H9 (cell line): ENCODE measurements at regions not wholly inside any gene's neighbourhood (a gene's known extent, or its start where the extent isn't known, plus 50 kb on each side); places are given as distances from the start of the nearest gene placed in this dataset.

ENCODE experiments used
- DNase-seq: peaks from one replicate; pipeline ENCODE4 v3.0.0-alpha.2; 2017
- H2AFZ ChIP-seq: one replicate; pipeline ENCODE4 v1.6.1; 2013; ENCODE audit warnings: mild to moderate bottlenecking, low read length, control low read depth, moderate library complexity
- H2AK5ac ChIP-seq: 2 replicates; pipeline ENCODE4 v1.6.1; 2013; ENCODE audit warnings: low read length, control low read depth, mixed read lengths; ENCODE audit not compliant: insufficient read length
- H2BK120ac ChIP-seq: one replicate; pipeline ENCODE4 v1.6.1; 2013; ENCODE audit warnings: low read depth, mild to moderate bottlenecking, low read length, control low read depth, inconsistent platforms; ENCODE audit not compliant: poor library complexity, severe bottlenecking
- H2BK12ac ChIP-seq: 2 replicates; pipeline ENCODE4 v1.6.1; 2013; ENCODE audit warnings: low read length, control low read depth, mixed read lengths, low read depth; ENCODE audit not compliant: insufficient read length
- H2BK15ac ChIP-seq: 2 replicates; pipeline ENCODE4 v1.6.1; 2013; ENCODE audit warnings: low read depth, low read length, control low read depth
- H2BK20ac ChIP-seq: one replicate; pipeline ENCODE4 v1.6.1; 2013; ENCODE audit warnings: low read depth, mild to moderate bottlenecking, low read length, control low read depth, inconsistent platforms; ENCODE audit not compliant: poor library complexity, severe bottlenecking
- H2BK5ac ChIP-seq: 2 replicates; pipeline ENCODE4 v1.6.1; 2013; ENCODE audit warnings: low read length, control low read depth, mixed read lengths; ENCODE audit not compliant: insufficient read length
- H3K14ac ChIP-seq: 2 replicates; pipeline ENCODE4 v1.6.1; 2013; ENCODE audit warnings: low read length, control low read depth; ENCODE audit not compliant: insufficient read depth
- H3K18ac ChIP-seq: 2 replicates; pipeline ENCODE4 v1.6.1; 2013; ENCODE audit warnings: low read depth, mild to moderate bottlenecking, mixed read lengths, low read length, control low read depth; ENCODE audit not compliant: insufficient read length
- H3K23ac ChIP-seq: 2 replicates; pipeline ENCODE4 v1.6.1; 2013; ENCODE audit warnings: low read length, control low read depth, mixed read lengths, low read depth; ENCODE audit not compliant: insufficient read length
- H3K23me2 ChIP-seq: 2 replicates; pipeline ENCODE4 v1.6.1; 2013; ENCODE audit warnings: low read depth, mild to moderate bottlenecking, mixed read lengths, low read length, control low read depth; ENCODE audit not compliant: insufficient read length, poor library complexity, severe bottlenecking
- H3K27ac ChIP-seq: 2 replicates; pipeline ENCODE4 v1.5.1; 2013; ENCODE audit warnings: low read length, control low read depth, mixed read lengths, low read depth; ENCODE audit not compliant: insufficient read length
- H3K27me3 ChIP-seq: 2 replicates; pipeline ENCODE4 v1.6.1; 2013; ENCODE audit warnings: low read length, control low read depth, inconsistent platforms; ENCODE audit not compliant: insufficient read depth
- H3K4ac ChIP-seq: 2 replicates; pipeline ENCODE4 v1.6.1; 2013; ENCODE audit warnings: low read depth, mild to moderate bottlenecking, control low read depth, inconsistent platforms, low read length, moderate library complexity
- H3K4me1 ChIP-seq: 2 replicates; pipeline ENCODE4 v1.6.1; 2013; ENCODE audit warnings: low read length, control low read depth, inconsistent platforms; ENCODE audit not compliant: insufficient read depth
- H3K4me2 ChIP-seq: 2 replicates; pipeline ENCODE4 v1.6.1; 2013; ENCODE audit warnings: low read length, control low read depth, mixed read lengths; ENCODE audit not compliant: insufficient read length, insufficient read depth
- H3K56ac ChIP-seq: 2 replicates; pipeline ENCODE4 v1.6.1; 2013; ENCODE audit warnings: low read depth, mild to moderate bottlenecking, mixed read lengths, low read length, control low read depth; ENCODE audit not compliant: insufficient read length
- H3K79me1 ChIP-seq: 2 replicates; pipeline ENCODE4 v1.6.1; 2013; ENCODE audit warnings: low read depth, mild to moderate bottlenecking, moderate library complexity, low read length, control low read depth, inconsistent platforms; ENCODE audit not compliant: insufficient read depth, poor library complexity, severe bottlenecking
- H3K79me2 ChIP-seq: 2 replicates; pipeline ENCODE4 v1.6.1; 2013; ENCODE audit warnings: low read length, control low read depth, inconsistent platforms; ENCODE audit not compliant: insufficient read depth
- H3K9ac ChIP-seq: 2 replicates; pipeline ENCODE4 v1.6.1; 2013; ENCODE audit warnings: low read length, control low read depth, mixed read lengths; ENCODE audit not compliant: insufficient read length; ENCODE audit errors: extremely low read depth
- H3K9me3 ChIP-seq: one replicate; pipeline ENCODE4 v1.6.1; 2013; ENCODE audit warnings: low read depth, low read length, inconsistent platforms; ENCODE audit not compliant: control insufficient read depth
- H3T11ph ChIP-seq: one replicate; pipeline ENCODE4 v1.6.1; 2013; ENCODE audit warnings: mild to moderate bottlenecking, low read length, control low read depth, inconsistent platforms
- H4K20me1 ChIP-seq: one replicate; pipeline ENCODE4 v1.6.1; 2013; ENCODE audit not compliant: control insufficient read depth, insufficient read length, insufficient read depth
- H4K5ac ChIP-seq: 2 replicates; pipeline ENCODE4 v1.6.1; 2013; ENCODE audit warnings: low read depth, mild to moderate bottlenecking, mixed read lengths, low read length, control low read depth; ENCODE audit not compliant: insufficient read length
- H4K8ac ChIP-seq: replicated peaks from 2 replicates; pipeline ENCODE4 v1.6.1; 2013; ENCODE audit warnings: low read length, control low read depth, mixed read lengths, low read depth; ENCODE audit not compliant: insufficient read length
- H4K91ac ChIP-seq: 2 replicates; pipeline ENCODE4 v1.6.1; 2013; ENCODE audit warnings: low read depth, mild to moderate bottlenecking, moderate library complexity, mixed read lengths, low read length, control low read depth; ENCODE audit not compliant: insufficient read length
- H3K27ac Mint-ChIP-seq, 3 experiments: 2 replicates in 2 of 3; 3 replicates in 1 of 3; pipeline ENCODE4 v1.8.0; 2020 to 2021; ENCODE audit warnings: mixed read lengths in 3 of 3, mild to moderate bottlenecking in 1 of 3, moderate library complexity in 1 of 3
- H3K27me3 Mint-ChIP-seq: 2 replicates; pipeline ENCODE4 v1.8.0; 2021; ENCODE audit warnings: low read depth, mild to moderate bottlenecking, moderate library complexity, mixed read lengths
- H3K36me3 Mint-ChIP-seq, 3 experiments: 2 replicates in 2 of 3; 3 replicates in 1 of 3; pipeline ENCODE4 v1.8.0; 2020 to 2021; ENCODE audit warnings: low read depth in 3 of 3, mixed read lengths in 3 of 3; ENCODE audit not compliant: insufficient read depth in 1 of 3
- H3K4me1 Mint-ChIP-seq, 2 experiments: 2 replicates each; pipeline ENCODE4 v1.8.0; 2020; ENCODE audit warnings: mixed read lengths in 2 of 2
- H3K4me3 Mint-ChIP-seq, 2 experiments: 2 replicates in 1 of 2; 3 replicates in 1 of 2; pipeline ENCODE4 v1.8.0; 2020 to 2021; ENCODE audit warnings: mild to moderate bottlenecking in 2 of 2, mixed read lengths in 2 of 2, moderate library complexity in 1 of 2
- H3K9me3 Mint-ChIP-seq, 2 experiments: 2 replicates in 1 of 2; 3 replicates in 1 of 2; pipeline ENCODE4 v1.8.0; 2020; ENCODE audit warnings: mild to moderate bottlenecking in 2 of 2, mixed read lengths in 2 of 2, moderate library complexity in 1 of 2
- CTCF ChIP-seq: fragments of 200-600 bp; sonication (generic); conservative IDR thresholded peaks from 3 replicates; pipeline ENCODE4 v1.8.0; 2021; ENCODE audit warnings: antibody characterized with exemption, mild to moderate bottlenecking
- WGBS: extraction: QIAGEN DNeasy Blood & Tissue Kit; methylation state at CpG from one replicate; pipeline ENCODE4 v1.1.7; 2013; ENCODE audit warnings: missing lambda C conversion rate, low lambda C conversion rate, mixed read lengths; ENCODE audit not compliant: insufficient read length; ENCODE audit errors: extremely low coverage; 5-methylcytosine and 5-hydroxymethylcytosine counted together

DNA sequence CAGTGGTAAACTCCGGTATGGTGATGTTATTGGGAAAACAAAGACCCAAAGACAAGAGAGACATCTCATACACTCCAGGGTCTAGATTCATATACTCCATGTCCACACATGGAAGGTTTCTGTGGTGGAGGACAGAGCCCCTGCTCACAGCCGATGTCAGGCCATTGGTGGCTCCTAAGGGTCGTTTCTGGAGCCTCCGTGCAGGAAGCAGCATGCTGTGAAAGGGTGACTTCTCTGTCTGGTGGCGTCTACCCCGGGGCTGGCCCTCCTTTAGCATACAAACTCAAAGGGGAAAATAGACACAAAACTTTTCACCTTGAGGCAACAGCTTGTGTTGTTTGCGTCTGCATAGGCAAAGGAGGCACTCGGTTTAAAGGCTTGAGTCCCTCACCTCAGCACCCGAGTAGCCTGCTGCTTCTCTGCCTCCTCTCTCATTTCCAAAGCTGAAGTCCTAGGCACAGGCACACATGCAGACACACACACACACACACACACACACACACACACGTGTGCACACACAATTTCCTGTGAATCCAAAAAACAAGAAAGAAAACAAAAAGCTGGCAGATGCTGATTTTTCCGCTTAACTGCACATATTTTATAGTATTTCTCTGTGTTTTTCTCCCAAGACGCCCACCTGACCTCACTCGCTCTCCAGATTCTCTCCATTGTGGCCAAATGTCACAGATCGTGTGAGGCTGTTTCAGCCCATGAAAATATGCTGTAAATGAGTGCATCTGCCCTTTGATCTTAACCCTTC lies 601.4 kb upstream of the MGMT start:
- Mint-ChIP-seq H3K27me3 (no peaks in the 10 kb centered on the region), H3K9me3 (no peaks in the 10 kb centered on the region; a peak in 2 of 5 replicates), H3K36me3 (no peaks in the 10 kb centered on the region; a peak in 1 of 7 replicates), H3K27ac (no peak overlapping the region), H3K4me3 (no peak overlapping the region), H3K4me1 (peaks cover 3 to 4% of the 10 kb centered on the region in 2 experiments; a peak in 2 of 4 replicates)
- no peak for DNase-seq
- no peak overlapping the region for H4K5ac ChIP-seq
- no CpG with 5 or more reads among the region's 14 CpGs for WGBS
- H2BK20ac ChIP-seq, result no peak overlapping the region
- no peak overlapping the region for H3K56ac ChIP-seq
- H2BK120ac ChIP-seq, result no peak overlapping the region
- no peaks in the 10 kb centered on the region for H3K27me3 ChIP-seq
- no peaks in the 10 kb centered on the region for H3K4me1 ChIP-seq
- H2BK12ac ChIP-seq, result no peak overlapping the region
- H3K18ac ChIP-seq, result no peak overlapping the region
- no peaks in the 10 kb centered on the region for H4K20me1 ChIP-seq
- no peaks in the 10 kb centered on the region for H3K79me2 ChIP-seq
- H2AK5ac ChIP-seq, result no peak overlapping the region
- H3K79me1 ChIP-seq, result no peaks in the 10 kb centered on the region
- H3K9ac ChIP-seq, result no peak overlapping the region
- H3K23me2 ChIP-seq, result no peaks in the 10 kb centered on the region
- H2BK5ac ChIP-seq, result no peak overlapping the region
- H3K23ac ChIP-seq, result no peak overlapping the region
- no peak overlapping the region for H3T11ph ChIP-seq
- no peak overlapping the region for H3K4ac ChIP-seq
- no peak for TF ChIP-seq CTCF
- no peaks in the 10 kb centered on the region for H3K9me3 ChIP-seq
- no peak overlapping the region for H4K91ac ChIP-seq
- no peak overlapping the region for H3K27ac ChIP-seq
- no peak overlapping the region for H2AFZ ChIP-seq
- H3K4me2 ChIP-seq, result no peak overlapping the region
- no peak overlapping the region for H2BK15ac ChIP-seq
- H3K14ac ChIP-seq, result no peak overlapping the region; the same call in 1 of the 2 replicates
- H4K8ac ChIP-seq, result no peak overlapping the region
